Frontal cortex (tissue), 3 donors: ENCODE measurements at regions not wholly inside any gene's neighbourhood (a gene's known extent, or its start where the extent isn't known, plus 50 kb on each side); places are given as distances from the start of the nearest gene placed in this dataset.

Experiments used
- DNase-seq, 2 donors: peaks; one replicate each; pipeline ENCODE4 v3.0.0; 2012; ENCODE audit warnings: low spot score in 2 of 2
- FAIRE-seq: peaks from 2 replicates; lab custom pipeline; 2012; peaks lifted over from hg19 to GRCh38; lab: Jason Lieb, UNC
- donor health status: control.
- donor health status: control.
- donor health status: control.

DNA sequence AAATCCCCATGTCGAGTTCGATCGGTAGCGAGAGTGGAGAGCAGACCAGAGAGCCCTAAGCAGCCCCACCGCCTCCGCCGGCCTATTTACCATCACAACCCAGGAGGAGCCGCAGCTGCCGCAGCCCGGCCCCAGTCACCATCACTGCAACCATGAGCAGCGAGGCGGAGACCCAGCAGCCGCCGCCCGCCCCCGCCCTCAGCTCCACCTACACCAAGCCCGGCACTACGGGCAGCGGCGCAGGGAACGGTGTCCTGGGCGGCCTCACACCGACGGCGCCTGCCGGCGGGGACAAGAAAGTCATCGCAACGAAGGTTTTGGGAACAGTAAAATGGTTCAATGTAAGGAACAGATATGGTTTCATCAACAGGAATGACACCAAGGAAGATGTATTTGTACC, 89.5 kb upstream of the TPM1 start:
- DNase-seq (no peak), FAIRE-seq (no peak)

DNA sequence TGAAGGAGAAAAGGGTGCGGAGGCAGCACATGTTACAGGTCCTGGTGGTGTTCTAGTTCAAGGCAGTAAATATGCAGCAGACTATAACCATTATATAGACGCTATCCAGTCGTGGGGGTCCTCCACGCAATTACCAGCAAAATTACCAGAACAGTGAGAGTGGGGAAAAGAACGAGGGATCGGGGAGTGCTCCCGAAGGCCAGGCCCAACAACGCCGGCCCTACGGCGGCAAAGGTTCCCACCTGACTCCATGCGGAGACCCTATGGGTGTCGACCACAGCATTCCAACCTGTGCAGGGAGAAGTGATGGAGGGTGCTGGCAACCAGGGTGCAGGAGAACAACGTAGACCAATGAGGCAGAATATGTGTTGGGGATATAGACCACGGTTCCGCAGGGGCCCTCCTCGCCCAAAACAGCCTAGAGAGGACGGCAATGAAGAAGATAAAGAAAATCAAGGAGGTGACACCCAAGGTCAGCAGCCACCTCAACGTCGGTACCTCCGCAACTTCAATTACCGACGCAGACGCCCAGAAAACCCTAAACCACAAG, 89.0 kb upstream of the TPM1 start:
- FAIRE-seq: no peak
- DNase-seq: no peak

DNA sequence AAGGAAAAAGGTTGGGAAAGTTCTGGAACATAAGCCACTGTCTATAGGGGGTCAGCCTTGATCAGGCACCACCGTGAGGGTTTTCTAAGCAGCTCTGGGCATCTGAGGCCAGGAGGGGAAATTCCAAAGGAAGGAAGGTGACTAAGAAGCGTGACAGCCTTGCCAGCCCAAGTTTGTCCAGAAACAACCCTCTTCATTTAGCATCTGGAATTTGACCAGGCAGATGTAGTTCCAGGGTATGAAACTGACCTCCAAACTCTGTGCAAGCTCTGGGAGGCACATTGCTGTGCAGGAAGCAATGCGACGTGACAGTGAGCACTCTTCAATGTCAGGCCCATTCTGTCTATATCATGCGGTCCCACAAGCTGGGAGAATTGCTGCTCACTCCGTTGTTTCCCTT, 85.4 kb upstream of the TPM1 start:
- no peak for DNase-seq
- FAIRE-seq: no peak

DNA sequence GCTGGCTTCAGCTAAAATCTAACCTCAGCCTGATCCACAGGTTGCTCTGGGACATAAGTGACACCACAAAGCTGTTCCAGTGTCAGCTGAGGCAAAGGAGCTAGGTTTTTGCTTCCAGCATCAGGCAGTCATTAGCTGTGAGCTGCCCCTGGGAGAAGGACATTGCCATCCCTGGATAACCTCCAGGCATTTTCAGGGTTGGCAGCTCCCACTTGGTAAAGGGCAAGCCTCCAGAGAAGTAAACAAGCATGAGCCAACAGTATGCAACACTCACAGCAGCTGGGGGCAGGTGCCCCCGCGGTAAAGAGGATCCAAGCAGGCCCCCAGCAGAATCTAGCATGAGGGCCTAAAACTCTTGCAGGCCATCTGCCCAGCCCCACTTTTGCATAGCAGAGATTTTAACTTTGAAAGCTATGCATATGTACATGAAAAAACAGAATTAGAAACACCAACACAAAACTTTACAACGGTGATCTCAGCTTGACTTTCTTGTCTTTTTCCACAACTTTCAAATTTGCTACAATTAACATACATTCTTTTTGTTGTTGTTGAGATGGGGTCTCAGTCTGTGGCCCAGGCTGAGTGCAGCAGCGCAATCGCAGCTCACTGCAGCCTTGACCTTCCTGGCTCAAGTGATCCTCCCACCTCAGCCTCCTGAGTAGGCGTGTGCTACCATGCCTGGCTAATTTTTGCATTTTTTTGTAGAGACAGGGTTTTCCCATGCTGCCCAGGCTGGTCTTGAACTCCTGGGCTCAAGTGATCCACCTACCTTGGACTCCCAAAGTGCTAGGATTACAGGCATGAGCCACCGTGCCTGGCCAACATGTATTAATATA, 83.8 kb upstream of the TPM1 start:
- DNase-seq (no peak), FAIRE-seq (no peak)

DNA sequence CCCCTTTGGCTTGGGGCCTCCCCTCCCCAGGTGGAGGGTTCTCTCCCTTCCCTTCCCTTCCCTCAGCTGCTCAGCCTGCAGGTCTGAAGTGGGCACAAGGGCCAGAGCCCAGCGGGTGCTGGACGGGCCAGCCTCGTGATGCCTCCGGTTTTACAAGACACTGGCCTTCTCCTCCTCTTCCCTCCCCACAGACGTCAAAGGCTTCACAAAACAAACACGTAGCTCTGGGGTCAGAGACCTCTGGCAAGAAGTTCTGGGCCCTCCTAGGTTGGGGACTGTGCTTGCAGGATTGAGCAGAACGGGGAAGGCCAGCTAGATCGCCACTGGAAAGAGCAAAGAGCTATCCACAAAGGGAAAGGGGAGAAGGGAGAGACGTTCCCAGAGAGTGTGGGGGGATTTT, 81.4 kb upstream of the TPM1 start:
- DNase-seq (no peak), FAIRE-seq (no peak)

DNA sequence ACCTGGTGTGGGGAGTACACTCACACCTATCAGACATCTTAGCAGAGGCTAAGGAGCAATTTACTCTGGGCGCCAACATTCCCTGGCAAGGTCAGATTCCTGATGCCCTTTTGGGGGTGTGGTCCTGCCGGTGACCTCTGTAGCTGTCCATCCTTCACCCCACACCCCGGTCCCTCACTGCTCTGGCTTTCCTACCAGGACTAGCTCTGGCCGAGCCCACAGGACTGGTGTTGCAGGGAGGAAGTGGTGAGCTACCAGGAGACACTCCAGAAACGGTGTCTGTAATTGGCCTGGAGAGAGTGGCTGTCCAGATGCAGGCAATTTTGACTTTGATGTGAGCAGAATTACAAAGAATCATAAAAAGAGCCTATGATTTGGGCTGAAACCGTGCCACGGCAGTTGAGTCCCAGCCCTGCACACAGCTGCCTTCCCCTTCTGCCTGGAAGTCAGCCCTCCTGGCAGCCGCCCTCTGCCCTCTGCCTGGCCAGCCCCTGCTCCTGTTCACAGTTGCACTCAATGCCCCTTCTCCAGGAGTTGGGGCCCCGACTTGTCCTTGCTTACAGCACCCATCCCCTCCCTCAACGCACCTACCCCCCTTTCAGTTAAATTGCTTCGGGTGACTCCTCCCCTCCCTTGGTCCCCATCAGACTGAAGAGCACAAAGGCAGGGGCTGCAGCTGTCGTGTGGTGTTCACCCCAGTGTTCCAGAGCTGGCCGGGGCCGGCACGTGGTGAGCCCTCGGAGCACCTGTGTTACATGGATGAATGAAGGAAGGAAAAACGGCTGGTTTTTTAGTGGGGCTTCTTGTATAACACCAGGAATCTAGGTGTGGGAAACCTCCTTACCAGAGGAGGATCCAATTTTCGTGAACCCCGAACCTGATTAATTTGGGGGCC, 80.2 kb upstream of the TPM1 start:
- no peak for FAIRE-seq
- no peak for DNase-seq

DNA sequence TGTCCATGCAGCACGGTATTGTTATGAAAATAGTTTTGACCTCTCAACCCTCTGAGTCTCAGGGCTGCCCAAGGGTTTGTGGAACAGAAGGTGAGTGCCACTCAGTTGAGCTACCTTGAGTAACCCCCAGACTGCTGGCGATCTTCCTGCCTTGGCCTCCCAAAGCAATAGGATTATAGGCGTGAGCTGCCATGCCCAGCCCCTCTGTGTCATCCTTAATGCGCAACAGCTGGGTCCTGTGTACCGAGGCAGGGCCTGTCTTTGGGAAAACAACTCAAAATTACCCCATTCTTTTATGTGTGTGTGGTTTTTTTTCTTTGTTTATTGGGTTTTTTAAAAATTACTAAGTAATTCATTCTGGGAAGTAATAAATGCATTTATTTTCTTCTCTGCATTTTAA, 78.3 kb upstream of the TPM1 start:
- FAIRE-seq (no peak), DNase-seq (no peak)

DNA sequence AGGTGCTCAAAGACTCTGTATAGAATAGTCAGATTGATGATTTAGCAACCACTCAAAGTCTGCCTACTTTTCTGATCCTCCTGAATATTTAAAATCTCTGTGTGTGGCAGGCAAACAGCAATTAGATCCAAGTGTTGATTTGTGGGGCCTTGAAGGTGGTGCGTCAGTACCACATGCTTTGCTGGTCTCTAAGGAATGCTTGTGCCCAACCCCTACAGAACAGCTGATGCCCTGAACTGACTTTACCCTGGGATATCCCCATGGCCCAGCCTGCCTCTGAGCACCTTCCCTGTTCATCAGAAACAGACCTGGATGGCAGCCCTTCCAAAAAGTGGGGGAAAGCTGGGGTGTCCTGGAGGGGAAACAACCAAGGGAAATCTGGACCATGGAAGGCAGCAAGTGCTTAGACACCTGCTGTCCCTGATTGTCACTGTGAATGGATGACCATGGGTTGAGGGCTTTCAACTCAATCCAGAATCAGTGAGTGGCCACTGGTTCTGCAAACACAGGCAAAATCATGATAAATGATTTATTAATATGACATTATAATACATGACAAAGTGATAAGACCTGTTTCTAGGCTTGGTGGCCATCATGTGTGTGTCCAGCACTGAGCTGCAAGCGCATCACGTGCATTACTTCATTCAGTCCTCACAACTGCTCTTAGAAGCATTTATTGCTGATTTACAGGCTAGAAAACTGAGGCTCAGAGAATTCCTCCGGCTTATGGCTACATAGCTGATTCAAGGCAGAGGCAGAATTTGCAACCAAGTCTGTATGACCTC, 76.1 kb upstream of the TPM1 start:
- FAIRE-seq: no peak
- no peak for DNase-seq

DNA sequence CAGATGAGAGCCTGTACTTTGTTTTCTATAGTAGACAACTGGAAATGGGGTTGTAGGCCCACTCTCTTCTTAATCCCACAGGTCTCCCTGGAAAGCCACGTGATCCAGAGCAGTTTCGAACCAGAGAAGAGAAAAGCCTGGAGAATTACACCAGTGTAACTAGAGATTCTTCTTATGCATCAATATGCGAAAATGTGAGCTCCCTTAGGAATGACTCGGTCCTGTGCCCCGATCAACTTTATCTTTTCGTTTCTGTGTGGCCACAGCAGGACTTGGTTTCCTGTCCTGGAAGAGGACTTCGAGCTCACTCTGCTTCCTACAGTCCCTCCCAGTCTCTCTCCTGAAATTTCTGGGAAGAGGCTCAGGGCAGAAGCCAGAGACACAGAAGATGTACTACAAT, 73.8 kb upstream of the TPM1 start:
- FAIRE-seq: no peak
- no peak for DNase-seq

DNA sequence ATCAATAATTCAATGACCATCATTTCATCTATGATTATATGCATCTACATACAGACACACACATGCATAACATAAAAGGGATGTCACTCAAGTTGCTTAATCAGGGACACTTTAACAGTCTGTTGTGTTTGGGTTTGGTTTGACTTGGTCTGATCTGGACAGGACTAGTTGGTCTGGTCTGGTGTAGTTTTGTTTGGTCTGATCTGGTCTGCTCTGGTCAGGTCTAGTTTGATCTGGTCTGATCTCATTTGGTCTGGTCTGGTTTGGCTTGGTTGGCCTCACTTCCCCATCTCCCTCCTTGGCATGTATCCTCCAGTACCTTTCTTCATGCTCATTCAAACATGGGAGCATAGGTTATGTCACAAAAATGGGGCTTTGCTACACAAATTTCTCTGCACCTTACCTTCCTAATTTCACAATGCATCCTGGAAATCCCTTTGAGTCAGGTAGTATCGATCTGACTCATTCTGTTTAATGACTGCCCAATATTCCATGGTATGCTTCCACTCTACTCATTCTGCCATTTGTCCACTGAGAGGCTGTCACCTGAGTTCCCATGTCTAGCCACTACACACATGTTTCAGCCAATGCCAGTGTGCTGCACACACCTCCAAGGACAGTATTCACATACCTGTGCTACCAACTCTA, 73.0 kb upstream of the TPM1 start:
- no peak for DNase-seq
- FAIRE-seq: no peak

DNA sequence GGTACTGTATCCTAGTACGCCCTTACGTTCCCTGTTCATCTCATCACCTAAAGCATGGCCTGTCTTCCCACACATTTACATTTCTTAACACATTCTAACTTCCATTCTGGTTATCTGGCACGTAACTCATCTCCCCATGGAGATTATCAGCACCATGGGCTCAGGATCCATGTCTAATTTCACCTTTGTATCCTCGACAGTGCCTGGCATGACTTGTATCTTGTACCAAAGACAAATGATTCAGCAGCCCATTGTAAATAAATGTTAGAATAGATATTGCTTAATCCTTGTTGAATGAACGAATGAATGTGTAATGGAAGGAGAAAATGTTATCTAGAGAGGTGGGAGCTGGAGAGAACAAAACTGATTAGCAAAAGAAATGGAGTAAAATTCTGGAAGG, 69.7 kb upstream of the TPM1 start:
- no peak for DNase-seq
- FAIRE-seq: no peak

DNA sequence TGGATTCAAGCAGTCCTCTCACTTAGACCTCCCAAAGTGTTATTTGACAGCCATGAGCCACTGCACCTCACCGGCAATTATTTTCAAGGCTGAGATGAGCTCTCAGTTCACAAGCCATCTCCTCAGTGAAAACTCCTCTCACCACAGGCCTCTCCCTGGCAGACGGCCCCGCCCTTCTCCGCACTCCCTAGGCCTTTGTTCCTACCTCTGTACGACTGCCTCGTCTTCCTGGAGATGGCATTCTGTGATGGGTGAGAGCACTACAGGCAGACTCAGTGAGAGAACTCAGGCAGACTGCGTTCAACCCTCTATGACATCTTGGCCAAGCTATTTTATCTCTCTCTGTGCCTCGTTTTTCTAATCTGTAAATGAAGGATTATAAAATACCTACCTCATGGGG, 67.0 kb upstream of the TPM1 start:
- DNase-seq: no peak
- no peak for FAIRE-seq

DNA sequence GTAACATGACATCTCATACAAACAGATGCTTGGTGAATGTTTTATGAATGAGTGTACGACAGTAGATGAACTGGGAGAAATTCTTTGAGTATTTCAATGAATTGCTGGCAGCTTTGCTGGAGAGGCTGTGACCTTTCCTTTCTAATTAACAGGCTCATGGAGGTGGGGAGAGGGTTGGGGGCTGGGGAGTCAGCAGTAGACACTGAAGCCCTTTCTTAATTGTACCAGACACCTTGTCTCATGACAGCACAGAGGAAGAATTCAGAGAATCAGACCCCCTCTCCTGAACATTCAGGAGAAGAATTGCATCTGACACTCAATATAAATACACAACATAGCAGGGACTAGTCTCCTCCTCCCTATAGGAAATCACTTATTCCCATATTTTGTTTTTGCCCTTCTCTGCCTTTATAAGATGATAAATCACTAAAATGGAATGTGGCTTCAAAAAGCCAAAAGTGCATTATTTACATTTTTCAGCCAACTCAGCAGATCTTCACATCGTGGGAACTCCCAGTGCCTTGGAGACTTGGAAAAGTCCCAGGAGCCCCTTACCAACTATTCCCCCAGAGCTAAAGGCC, 66.2 kb upstream of the TPM1 start:
- no peak for FAIRE-seq
- no peak for DNase-seq

DNA sequence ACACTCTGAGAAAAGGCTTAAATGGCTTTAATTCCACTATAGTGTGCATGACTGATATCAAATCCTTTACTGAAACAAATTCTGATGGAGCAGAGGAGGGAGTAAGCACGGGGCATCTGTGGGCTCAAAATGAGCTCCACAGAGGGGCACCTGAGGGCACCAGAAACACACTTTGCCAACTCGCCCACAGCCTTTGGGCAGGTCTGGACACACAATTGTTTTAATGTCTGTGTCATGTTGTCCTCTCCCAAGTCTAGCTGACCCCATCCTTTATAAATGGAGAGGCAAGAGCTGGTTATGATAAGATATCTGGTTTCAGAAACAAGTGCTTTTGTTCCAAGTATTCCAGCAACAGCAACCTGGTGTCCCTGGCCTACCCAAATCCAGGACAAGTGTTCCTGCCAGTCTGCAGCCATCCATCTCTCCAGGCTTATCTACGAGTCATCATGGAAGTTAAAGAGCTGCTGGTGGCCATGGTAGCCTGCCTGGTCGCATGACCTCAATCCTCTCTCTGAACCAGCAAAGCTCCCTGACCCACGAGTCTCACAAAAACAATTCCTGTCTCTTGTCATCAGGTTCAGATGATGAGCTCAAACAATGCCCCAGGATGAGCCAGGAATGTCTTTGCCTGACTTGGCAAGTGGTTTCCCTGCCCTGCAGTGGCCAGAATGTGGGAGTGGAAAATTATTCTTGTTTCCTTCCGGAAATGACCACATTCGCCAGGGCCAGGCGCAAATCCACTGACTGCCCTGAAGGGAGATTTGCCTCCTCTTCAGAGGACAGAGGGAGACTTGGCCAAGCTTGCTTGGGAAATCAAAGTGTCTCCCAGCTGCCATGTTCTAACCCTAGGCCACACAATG, 64.4 kb upstream of the TPM1 start:
- no peak for FAIRE-seq
- no peak for DNase-seq

DNA sequence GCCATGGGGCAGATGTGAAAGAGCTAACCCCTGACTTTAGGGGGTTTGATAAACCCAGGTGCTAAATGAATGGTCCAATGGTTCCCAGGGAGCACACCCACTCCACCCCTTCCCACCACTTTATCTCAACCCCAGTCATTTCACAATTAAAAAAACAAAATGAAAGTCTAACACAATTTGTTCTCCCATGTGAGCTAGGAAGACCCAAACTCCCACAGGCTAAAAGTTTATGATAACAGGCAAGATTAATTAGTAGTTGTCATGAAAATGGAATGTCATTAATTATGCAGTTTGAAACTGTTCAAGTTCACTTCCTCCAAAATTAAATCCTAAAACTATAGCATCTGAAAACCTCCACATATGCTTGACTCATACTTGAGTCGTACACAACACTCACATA, 63.3 kb upstream of the TPM1 start:
- DNase-seq (no peak), FAIRE-seq (no peak)

DNA sequence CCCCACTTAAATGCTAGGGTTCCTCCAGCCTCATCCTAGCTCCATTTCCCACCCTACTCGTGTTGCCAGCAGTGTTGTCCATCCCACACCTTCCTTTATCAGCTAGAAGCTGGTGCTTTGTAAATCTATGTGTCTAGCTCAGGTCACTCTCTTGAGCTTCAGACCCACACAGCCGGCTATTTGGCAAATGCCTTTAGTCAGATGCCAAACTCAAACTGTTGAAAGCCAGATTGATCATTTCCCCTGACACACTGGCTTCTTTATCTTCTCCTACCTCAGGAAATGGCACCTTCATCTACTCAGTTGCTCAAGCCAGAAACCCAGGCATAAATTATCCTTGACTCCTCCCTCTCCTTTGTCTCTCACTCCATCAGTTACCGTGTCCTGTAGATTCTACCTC, 61.5 kb upstream of the TPM1 start:
- FAIRE-seq: no peak
- no peak for DNase-seq

DNA sequence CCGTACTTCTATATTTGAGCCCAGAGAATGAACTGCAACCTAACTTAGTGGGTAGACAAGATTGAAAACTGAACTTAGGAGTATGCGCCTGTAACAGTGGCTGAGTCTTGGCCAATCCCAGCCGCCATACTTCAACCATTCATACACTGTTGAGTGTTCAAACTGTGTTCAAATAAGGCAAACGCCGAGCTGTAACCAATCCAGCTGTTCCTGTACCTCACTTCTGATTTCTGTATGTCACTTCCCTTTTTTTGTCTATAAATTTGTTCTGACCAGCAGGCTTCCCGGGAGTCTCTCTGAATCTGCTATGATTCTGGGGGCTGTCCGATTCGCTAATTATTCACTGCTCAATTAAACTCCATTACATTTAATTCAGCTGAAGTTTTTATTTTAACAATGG, 58.6 kb upstream of the TPM1 start:
- DNase-seq (no peak), FAIRE-seq (no peak)

DNA sequence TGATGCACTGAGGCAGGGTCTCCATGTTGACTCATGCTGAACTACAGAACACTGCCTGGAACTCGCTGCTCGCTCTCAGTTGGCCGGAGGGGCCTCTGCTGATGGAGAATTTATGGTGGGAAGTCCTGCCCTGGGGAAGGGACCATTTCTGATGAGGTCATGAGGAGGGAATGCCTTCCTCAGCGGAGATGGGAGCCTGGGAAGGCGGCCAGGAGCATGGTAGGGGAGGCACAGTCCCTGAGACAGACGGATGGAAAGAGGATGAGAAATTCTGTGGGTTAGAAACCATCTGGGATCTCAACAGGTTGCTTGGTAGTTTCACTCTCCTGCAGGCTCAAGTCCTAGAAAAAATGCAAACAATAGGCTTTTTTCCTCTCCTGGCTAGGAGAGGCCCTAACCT, 56.8 kb upstream of the TPM1 start:
- FAIRE-seq (no peak), DNase-seq (no peak)

DNA sequence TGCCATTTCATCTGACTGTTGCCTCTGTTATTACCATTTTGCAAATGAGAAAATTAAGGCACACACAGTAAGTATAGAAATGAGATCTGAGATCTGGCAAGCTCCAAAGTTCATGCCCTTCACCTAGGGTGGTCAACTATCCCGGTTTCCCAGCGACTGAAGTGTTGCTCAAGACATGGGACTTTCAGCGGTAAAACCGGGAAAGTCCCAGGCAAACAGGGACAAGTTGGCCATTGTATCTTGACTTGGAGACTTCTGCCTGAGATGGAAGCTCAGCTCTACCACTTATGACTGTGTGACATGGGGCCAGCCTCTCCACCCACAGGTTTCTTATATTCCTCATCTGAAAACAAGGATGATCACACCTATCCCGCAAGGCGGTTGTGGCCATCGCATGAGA, 55.6 kb upstream of the TPM1 start:
- DNase-seq (no peak), FAIRE-seq (no peak)
